GM12872 (cell line): ENCODE measurements at regions not wholly inside any gene's neighbourhood (a gene's known extent, or its start where the extent isn't known, plus 50 kb on each side); places are given as distances from the start of the nearest gene placed in this dataset.

Source experiments
- TF ChIP-seq, protein P1 (sequence below): IDR thresholded peaks from 3 replicates; pipeline ENCODE4 v1.5.1; 2011; ENCODE audit warnings: low read depth, mild to moderate bottlenecking, low read length, moderate library complexity; ENCODE audit not compliant: insufficient read depth

DNA sequence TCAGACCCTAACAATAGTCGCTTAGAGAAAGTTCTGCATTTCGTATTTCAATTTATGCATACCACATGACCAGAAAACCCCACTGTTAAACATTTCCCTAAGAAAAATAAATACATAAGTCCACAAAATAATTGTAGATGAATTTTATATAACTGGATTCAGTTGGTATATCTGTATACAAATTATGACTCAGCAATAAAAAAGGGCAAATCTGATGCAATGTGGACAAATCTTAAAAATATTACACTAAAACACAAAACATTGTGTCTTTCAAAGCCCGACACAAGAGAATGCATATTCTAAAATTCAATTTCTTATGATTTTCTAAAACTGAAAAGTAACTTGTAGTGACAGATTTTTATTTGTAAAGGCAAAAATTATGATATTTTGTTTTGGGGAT, 1005.0 kb downstream of the EFNB2 start:
- TF ChIP-seq, protein P1, sequence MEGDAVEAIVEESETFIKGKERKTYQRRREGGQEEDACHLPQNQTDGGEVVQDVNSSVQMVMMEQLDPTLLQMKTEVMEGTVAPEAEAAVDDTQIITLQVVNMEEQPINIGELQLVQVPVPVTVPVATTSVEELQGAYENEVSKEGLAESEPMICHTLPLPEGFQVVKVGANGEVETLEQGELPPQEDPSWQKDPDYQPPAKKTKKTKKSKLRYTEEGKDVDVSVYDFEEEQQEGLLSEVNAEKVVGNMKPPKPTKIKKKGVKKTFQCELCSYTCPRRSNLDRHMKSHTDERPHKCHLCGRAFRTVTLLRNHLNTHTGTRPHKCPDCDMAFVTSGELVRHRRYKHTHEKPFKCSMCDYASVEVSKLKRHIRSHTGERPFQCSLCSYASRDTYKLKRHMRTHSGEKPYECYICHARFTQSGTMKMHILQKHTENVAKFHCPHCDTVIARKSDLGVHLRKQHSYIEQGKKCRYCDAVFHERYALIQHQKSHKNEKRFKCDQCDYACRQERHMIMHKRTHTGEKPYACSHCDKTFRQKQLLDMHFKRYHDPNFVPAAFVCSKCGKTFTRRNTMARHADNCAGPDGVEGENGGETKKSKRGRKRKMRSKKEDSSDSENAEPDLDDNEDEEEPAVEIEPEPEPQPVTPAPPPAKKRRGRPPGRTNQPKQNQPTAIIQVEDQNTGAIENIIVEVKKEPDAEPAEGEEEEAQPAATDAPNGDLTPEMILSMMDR = no peak

DNA sequence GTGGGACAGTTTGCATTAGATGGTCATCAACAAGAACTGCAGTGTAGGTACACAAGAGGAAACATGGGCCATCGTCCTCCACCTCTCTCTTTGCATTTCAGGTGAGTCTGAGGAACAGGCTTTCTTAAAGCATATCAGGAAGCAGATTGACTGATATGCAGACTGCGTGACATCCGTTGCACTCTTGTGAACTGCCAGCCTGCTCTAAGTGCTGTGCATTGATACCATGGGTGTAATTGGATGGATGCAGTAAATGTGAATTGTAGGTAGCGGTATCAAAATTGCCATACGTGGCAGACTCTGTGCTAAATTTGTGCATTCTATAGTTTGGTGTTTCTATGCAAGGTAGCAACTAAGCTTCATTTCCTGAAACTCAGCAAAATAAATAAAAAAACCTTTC, 1008.3 kb downstream of the EFNB2 start:
- TF ChIP-seq, protein P1 = no peak

DNA sequence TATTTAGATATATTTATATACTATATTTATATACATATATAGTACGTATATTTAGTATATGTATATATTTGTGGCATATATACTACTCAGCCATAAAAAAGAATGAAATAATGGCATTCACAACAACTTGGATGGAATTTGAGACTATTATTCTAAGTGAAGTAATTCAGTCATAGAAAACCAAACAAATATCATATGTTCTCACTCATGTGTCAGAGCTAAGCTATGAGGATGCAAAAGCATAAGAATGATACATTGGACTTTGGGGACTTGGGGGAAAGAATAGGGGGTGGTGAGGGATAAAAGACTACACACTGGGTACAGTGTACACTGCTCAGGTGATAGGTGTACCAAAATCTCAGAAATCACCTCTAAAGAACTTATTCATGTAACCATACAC, 1015.7 kb downstream of the EFNB2 start:
- TF ChIP-seq, protein P1 = no peak

DNA sequence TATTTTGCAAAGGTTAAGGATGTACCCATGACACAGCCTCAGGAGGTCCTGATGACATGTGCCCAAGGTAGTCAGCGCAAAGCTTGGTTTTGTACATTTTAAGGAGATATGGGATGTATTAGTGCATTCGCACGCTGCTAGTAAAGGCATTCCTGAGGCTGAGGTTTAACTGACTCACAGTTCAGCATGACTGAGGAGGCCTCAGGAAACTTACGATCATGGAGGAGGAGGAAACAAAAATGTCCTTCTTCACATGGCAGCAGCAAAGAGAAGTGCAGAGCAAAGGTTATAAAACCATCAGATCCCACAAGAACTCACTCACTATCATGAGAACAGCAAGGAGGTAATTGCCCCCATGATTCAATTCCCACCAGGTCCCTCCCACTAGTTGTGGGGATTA, 1017.4 kb downstream of the EFNB2 start:
- TF ChIP-seq, protein P1 = no peak

DNA sequence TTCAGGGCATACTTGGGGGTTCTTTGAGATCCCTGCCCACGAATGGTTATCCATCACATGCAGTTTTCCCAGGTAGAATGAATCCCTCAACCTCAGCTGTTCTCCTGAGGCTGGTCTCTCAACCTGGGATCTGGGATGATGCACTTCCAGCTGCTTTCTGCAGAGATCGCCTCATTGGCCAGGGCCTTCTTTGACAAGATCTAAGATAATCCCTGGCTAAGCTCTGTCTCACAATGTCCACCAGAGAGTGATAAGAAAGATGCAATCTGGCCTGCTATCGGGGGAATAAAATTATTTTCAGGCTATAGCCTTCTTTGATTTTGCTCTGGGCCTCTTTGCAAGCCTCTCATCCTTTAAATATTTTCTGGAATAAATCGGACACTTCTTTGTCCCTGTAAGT, 1021.1 kb downstream of the EFNB2 start:
- TF ChIP-seq, protein P1 = no peak

DNA sequence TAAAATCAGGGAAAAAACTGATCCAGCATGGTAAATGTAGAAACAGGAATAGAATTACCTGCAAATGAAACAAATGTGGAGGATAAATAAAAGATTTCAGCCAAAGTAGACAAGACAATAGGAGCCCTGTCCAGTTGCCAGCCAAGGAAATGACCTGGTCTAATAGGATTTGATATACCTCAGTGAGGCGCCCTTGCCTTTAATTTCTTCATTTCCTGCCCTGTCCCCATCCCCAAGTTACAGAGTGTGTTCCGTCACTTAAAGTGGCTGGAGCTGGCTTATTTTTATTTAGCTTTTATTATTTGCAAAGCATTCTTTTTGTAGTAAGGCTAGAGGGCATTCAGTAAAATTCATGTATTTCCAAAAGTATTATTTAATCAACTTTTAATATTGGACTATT, 1022.0 kb downstream of the EFNB2 start:
- TF ChIP-seq, protein P1 = no peak

DNA sequence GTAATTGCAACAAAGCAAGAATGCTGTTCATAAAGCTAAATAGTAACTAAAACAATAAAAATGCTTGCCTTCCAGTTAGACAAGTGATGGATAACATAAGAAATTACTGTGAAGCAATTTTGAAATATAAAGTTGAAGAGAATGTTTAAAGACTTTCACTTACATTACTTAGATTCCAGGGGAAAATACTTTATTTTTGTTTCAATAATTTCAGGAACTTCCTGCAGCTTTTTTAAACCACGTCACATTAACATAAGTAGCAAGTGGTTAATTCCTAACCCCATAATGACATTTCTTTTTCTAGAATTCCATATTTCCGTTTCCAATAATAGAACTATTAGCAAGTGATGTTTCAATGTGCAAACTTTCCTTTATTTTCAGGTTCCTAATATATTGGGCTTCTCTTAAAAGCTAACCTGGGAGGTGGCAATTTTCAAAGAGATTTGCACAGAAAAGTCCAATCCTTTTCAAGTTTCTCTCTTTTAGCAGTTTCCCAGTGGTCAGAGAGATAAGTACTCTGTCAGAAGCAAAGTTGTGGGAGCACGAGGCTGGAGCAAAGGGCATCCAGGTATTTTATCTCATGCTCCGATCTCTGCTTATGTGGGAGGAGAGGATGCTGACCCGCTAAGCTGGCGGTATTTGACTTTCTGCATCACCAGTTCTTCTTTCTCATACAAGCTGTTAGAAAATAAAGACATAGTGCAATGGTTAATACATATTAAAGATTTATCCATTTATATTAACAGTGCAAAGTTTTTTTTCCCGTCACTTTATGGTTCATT, 1025.3 kb downstream of the EFNB2 start:
- TF ChIP-seq, protein P1 = no peak
